GM12891 (cell line): ENCODE measurements at regions not wholly inside any gene's neighbourhood (a gene's known extent, or its start where the extent isn't known, plus 50 kb on each side); places are given as distances from the start of the nearest gene placed in this dataset.
"Not testable (repeated sequence)": the region's sequence is repeated elsewhere in the genome, so short reads cannot be mapped to it uniquely, and the experiment has no call there.

Experiments used
- DNase-seq: peaks from one replicate; pipeline ENCODE4 v3.0.0; 2011; ENCODE audit warnings: low spot score; ENCODE audit not compliant: insufficient read length
- FAIRE-seq: peaks from 2 replicates; lab custom pipeline; 2011; peaks lifted over from hg19 to GRCh38; lab: Jason Lieb, UNC
- PAX5 ChIP-seq: IDR thresholded peaks from 2 replicates; pipeline ENCODE4 v1.6.1; 2011; ENCODE audit warnings: low read length, moderate library complexity, mild to moderate bottlenecking; ENCODE audit not compliant: insufficient read depth, severe bottlenecking
- POLR2A ChIP-seq: IDR thresholded peaks from 2 replicates; pipeline ENCODE4 v1.6.1; 2011; ENCODE audit warnings: low read depth, low read length, control low read depth
- POLR2AphosphoS5 ChIP-seq: IDR thresholded peaks from 2 replicates; pipeline ENCODE4 v1.6.1; 2011; ENCODE audit warnings: low read depth, low read length, control low read depth
- POU2F2 ChIP-seq: IDR thresholded peaks from 2 replicates; pipeline ENCODE4 v1.6.1; 2011; ENCODE audit warnings: low read depth, mild to moderate bottlenecking, control low read depth, low read length, moderate library complexity
- SPI1 ChIP-seq: IDR thresholded peaks from 2 replicates; pipeline ENCODE4 v1.6.1; 2011; ENCODE audit warnings: low read depth, low read length, control low read depth
- TAF1 ChIP-seq: IDR thresholded peaks from 2 replicates; pipeline ENCODE4 v1.6.1; 2011; ENCODE audit warnings: low read depth, low read length, control low read depth

- FAIRE-seq (no peak), DNase-seq (no peak)
- TF ChIP-seq PAX5 (no peak), POU2F2 (no peak), SPI1 (no peak), TAF1 (no peak), POLR2AphosphoS5 (no peak), POLR2A (no peak)
These were observed 156.9 kb downstream of the VEGFA start for GRCh38 chr6:43926634-43927531.

- FAIRE-seq: not testable (repeated sequence)
These were observed 155.7 kb downstream of the VEGFA start for GRCh38 chr6:43925636-43926139.

GRCh38 chr6:43924222-43924702, 154.3 kb downstream of the VEGFA start:
- TF ChIP-seq SPI1: no peak
- TF ChIP-seq POLR2AphosphoS5: no peak
- no peak for TF ChIP-seq PAX5
- TF ChIP-seq POU2F2: no peak
- no peak for TF ChIP-seq TAF1
- TF ChIP-seq POLR2A: no peak
- DNase-seq (no peak), FAIRE-seq (peak; percentile 52)

More at GRCh38 chr6:43925636-43926139, 155.7 kb downstream of the VEGFA start:
- DNase-seq: not testable (repeated sequence)

- FAIRE-seq (no peak), DNase-seq (no peak)
- TF ChIP-seq TAF1 (no peak), POU2F2 (no peak), POLR2AphosphoS5 (no peak), PAX5 (no peak), POLR2A (no peak), SPI1 (no peak)
These were observed 153.6 kb downstream of the VEGFA start for GRCh38 chr6:43923376-43924221.

GRCh38 chr6:43922426-43923375, 152.7 kb downstream of the VEGFA start:
- TF ChIP-seq POU2F2 (no peak), SPI1 (no peak), PAX5 (no peak), TAF1 (no peak), POLR2AphosphoS5 (no peak), POLR2A (no peak)
- DNase-seq: no peak
- FAIRE-seq: no peak

GRCh38 chr6:43921548-43922425, 151.8 kb downstream of the VEGFA start:
- DNase-seq (no peak), FAIRE-seq (no peak)
- TF ChIP-seq POLR2AphosphoS5: no peak
- TF ChIP-seq POLR2A: no peak
- no peak for TF ChIP-seq POU2F2
- no peak for TF ChIP-seq SPI1

- no peak for FAIRE-seq
- DNase-seq: no peak
- TF ChIP-seq SPI1 (no peak), TAF1 (no peak), PAX5 (no peak)
These were observed 151.0 kb downstream of the VEGFA start for GRCh38 chr6:43921039-43921438.

GRCh38 chr6:43919774-43920173, 149.8 kb downstream of the VEGFA start:
- DNase-seq (no peak), FAIRE-seq (no peak)
- TF ChIP-seq POU2F2: no peak
- TF ChIP-seq SPI1: no peak
- TF ChIP-seq PAX5: no peak
- no peak for TF ChIP-seq POLR2A
- no peak for TF ChIP-seq TAF1
- TF ChIP-seq POLR2AphosphoS5: no peak
